GM12872 (cell line): ENCODE measurements at regions not wholly inside any gene's neighbourhood (a gene's known extent, or its start where the extent isn't known, plus 50 kb on each side); places are given as distances from the start of the nearest gene placed in this dataset.

Source experiments
- TF ChIP-seq, protein P1 (sequence below): IDR thresholded peaks from 3 replicates; pipeline ENCODE4 v1.5.1; 2011; ENCODE audit warnings: low read depth, mild to moderate bottlenecking, low read length, moderate library complexity; ENCODE audit not compliant: insufficient read depth

GRCh38 chr16:65574326-65574966 lies 452.6 kb upstream of the CDH11 start:
- TF ChIP-seq, protein P1, sequence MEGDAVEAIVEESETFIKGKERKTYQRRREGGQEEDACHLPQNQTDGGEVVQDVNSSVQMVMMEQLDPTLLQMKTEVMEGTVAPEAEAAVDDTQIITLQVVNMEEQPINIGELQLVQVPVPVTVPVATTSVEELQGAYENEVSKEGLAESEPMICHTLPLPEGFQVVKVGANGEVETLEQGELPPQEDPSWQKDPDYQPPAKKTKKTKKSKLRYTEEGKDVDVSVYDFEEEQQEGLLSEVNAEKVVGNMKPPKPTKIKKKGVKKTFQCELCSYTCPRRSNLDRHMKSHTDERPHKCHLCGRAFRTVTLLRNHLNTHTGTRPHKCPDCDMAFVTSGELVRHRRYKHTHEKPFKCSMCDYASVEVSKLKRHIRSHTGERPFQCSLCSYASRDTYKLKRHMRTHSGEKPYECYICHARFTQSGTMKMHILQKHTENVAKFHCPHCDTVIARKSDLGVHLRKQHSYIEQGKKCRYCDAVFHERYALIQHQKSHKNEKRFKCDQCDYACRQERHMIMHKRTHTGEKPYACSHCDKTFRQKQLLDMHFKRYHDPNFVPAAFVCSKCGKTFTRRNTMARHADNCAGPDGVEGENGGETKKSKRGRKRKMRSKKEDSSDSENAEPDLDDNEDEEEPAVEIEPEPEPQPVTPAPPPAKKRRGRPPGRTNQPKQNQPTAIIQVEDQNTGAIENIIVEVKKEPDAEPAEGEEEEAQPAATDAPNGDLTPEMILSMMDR, result no peak

DNA sequence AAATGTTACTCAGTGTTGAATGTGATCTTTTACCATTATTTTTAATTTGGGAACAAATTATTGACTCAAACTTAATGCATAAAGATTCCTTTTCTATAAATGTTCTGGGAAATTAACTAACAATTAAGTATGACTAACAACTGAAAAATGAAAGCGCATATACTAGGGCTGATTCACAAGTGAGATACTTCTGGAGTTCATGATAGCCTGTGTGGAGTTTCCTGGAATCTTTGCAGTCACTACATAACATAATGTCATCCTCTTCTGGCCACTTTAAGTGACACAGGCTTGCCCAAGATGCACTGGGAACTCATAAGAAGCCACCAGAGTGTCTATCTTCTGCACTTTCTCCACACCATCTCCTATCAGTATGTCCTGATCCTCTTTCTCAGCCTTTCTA lies 450.3 kb upstream of the CDH11 start:
- TF ChIP-seq, protein P1, result no peak

DNA sequence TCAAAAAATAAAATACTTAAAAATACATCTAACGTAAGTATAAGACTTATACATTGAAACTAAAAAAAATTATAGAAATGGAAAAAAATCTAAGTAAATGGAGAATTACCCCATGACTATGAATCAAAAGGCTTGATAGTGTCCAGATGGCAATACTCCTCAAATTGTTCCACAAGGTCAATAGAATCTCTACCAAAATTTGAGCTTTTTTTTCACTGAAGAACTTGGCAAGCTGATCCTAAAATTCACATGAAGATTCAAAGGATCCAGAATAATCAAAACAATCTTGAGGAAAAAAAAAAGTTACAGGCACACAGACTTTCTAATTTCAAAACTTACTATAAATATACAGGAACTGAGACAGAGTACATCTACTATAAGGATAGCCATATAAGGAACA lies 448.4 kb upstream of the CDH11 start:
- TF ChIP-seq, protein P1, result no peak

DNA sequence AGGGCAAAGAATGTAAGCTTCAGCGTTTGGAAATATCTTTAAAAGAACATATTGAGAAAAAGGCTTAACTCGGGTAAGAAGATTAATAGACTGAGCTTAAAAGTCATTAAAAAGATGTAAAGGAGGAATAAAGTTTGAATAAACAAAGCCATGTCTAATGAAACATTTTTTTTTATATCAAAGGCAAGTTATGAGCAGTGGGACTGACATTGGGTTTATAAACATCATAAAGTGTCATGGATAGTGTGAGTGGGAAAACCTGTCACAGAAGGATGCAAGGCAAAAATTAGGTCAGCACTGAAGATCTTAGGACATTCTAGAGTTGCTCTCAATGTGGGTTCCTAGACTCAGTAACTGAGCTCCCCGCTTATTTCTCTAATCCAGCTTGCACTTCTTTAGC lies 438.0 kb upstream of the CDH11 start:
- TF ChIP-seq, protein P1, result no peak

DNA sequence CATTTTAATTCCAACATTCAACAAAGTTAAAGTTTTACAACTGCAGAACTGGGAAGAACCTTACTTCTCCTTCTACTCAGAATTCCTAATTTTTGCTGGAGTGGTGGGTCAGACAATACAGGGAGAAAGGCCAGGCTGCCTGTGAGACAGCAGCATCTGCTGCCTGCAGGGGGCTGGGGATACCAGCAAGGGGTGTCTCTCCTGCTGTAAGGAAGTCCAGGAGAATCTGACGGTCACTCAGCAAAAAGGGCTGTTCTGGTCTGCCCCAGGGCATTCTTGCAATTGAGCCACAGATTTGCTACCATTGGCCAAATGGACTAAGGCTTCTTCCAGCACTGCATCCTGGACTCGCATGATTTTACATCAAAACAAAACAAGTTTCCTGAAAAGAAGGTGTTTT lies 426.6 kb upstream of the CDH11 start:
- TF ChIP-seq, protein P1, result no peak

DNA sequence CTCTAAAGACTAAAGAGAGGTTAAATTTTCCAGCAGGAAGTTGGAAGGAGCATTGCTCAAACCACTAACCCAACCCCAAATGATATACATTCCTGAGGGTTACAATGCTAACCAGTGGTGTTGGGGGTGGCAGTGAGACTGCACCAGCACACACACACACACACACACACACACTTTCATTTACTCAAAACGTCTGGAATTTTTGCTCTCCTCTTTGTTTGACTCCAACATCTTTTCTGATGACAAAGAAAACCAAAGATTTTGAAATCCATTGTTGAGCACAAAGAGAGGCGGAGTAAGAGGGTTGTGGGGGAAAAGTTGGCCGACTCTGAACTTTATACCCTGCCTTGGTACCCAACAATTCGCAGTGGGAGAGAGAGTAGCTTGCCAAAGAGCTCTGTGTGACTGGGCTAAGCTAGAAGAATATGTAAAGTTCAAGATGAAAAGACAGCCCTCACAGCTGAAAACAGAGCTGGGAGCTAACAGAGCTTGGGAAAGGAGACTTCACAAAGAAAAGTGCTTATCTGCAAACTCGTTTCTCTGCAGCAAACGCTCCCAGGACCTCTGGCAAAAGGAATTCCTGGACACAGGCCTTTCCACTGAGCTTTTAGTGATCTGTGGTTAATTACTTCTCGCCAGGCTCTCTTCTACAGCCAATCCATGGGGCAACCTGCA lies 426.0 kb upstream of the CDH11 start:
- TF ChIP-seq, protein P1, result no peak

GRCh38 chr16:65546353-65546791 lies 424.5 kb upstream of the CDH11 start:
- TF ChIP-seq, protein P1, result no peak
